NT2/D1 (cell line): ENCODE measurements at regions not wholly inside any gene's neighbourhood (a gene's known extent, or its start where the extent isn't known, plus 50 kb on each side); places are given as distances from the start of the nearest gene placed in this dataset.

Source experiments
- DNase-seq: peaks from one replicate; pipeline ENCODE4 v3.0.0-alpha.2; 2011; ENCODE audit warnings: low read depth, low spot score
- H3K27me3 ChIP-seq: 2 replicates; pipeline ENCODE4 v1.6.0; 2011; ENCODE audit warnings: mild to moderate bottlenecking; ENCODE audit not compliant: insufficient read length, insufficient read depth
- H3K36me3 ChIP-seq: 2 replicates; pipeline ENCODE4 v1.6.1; 2011; ENCODE audit warnings: mild to moderate bottlenecking, low read length, mixed read lengths; ENCODE audit not compliant: insufficient read depth, insufficient read length
- H3K4me1 ChIP-seq: 2 replicates; pipeline ENCODE4 v1.5.1; 2011; ENCODE audit not compliant: insufficient read depth, insufficient read length
- H3K4me3 ChIP-seq: 2 replicates; pipeline ENCODE4 v1.5.1; 2011; ENCODE audit warnings: low read depth; ENCODE audit not compliant: insufficient read length
- H3K9ac ChIP-seq: 2 replicates; pipeline ENCODE4 v1.6.0; 2011; ENCODE audit warnings: low read depth; ENCODE audit not compliant: insufficient read length
- H3K9me3 ChIP-seq: 2 replicates; pipeline ENCODE4 v1.5.1; 2011; ENCODE audit warnings: mild to moderate bottlenecking, low read length; ENCODE audit not compliant: insufficient read depth
- SUZ12 ChIP-seq: IDR thresholded peaks from 2 replicates; pipeline ENCODE4 v1.6.1; 2011; ENCODE audit not compliant: insufficient read length, insufficient read depth; ENCODE audit errors: extremely low read depth
- YY1 ChIP-seq: IDR thresholded peaks from 2 replicates; pipeline ENCODE4 v1.6.1; 2011; ENCODE audit not compliant: insufficient read length, insufficient read depth
- ZNF274 ChIP-seq: IDR thresholded peaks from 2 replicates; pipeline ENCODE4 v1.6.1; 2011; ENCODE audit warnings: mild to moderate bottlenecking, low read depth, low read length

DNA sequence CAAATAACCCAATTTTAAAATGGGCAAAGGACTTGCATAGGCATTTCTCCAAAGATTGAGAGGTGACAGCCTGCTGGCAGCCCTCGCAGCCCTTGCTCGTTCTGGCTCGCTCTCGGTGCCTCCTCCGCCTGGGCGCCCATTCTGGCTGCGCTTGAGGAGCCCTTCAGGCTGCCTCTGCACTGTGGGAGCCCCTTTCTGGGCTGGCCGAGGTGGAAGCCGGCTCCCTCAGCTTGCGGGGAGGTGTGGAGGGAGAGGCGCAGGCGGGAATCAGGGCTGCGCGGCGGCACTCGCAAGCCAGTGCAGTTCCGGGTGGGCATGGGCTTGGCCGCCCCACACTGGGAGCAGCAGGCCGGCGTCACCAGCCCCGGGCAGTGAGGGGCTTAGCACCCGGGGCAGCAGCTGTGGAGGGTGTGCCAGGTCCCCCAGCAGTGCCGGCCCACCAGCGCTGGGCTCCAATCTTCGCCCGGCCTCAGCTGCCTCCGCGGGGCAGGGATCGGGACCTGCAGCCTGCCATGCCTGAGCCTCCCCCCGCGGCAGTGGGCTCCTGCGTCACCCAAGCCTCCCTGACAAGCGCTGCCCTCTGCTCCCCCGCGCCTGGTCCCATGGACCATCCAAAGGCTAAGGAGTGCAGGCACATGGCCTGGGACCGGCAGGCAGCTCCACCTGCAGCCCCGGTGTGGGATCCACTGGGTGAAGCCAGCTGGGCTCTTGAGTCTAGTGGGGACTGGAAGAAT, 54.0 kb upstream of the GALNT17 start:
- Histone ChIP-seq H3K4me1 (no peaks in the 10 kb centered on the region), H3K9ac (no peak overlapping the region), H3K9me3 (peaks cover 17% of the 10 kb centered on the region), H3K36me3 (no peaks in the 10 kb centered on the region), H3K4me3 (no peak overlapping the region), H3K27me3 (no peaks in the 10 kb centered on the region)
- no peak for DNase-seq
- no peak for TF ChIP-seq YY1
- TF ChIP-seq SUZ12: no peak
- TF ChIP-seq ZNF274: no peak
